ENCODE measurements at regions not wholly inside any gene's neighbourhood (a gene's known extent, or its start where the extent isn't known, plus 50 kb on each side); places are given as distances from the start of the nearest gene placed in this dataset.

- TF ChIP-seq ZNF274 (CRISPR knock-in tag; IDR thresholded peaks at IDR 0.05): no peak
- TF ChIP-seq ATF7 (IDR thresholded peaks at IDR 0.05): no peak
- TF ChIP-seq ATF7 (CRISPR knock-in tag; IDR thresholded peaks at IDR 0.05): no peak
- TF ChIP-seq MAX (IDR thresholded peaks at IDR 0.05): no peak
Measured at GRCh38 chr3:176926034-176926433, 271.2 kb downstream of the TBL1XR1 start.
